Neural progenitor cell (in vitro differentiated cells): ENCODE measurements at regions not wholly inside any gene's neighbourhood (a gene's known extent, or its start where the extent isn't known, plus 50 kb on each side); places are given as distances from the start of the nearest gene placed in this dataset.

Experiments used
- DNase-seq: peaks from one replicate; pipeline ENCODE4 v3.0.0-alpha.2; 2016; ENCODE audit warnings: low spot score
- H2AFZ ChIP-seq: fragments of 200-600 bp; sonication (generic); replicated peaks from 2 replicates; pipeline ENCODE4 v1.6.1; 2016; ENCODE audit warnings: antibody characterized with exemption
- H3F3A ChIP-seq: fragments of 200-600 bp; sonication (generic); 2 replicates; pipeline ENCODE4 v1.6.1; 2016; ENCODE audit warnings: antibody characterized with exemption, low read depth
- H3K27ac ChIP-seq: fragments of 200-600 bp; sonication (generic); 2 replicates; pipeline ENCODE4 v1.5.1; 2016; ENCODE audit warnings: mild to moderate bottlenecking
- H3K27me3 ChIP-seq: fragments of 200-600 bp; sonication (generic); 2 replicates; pipeline ENCODE4 v1.6.1; 2016; ENCODE audit warnings: mild to moderate bottlenecking, moderate library complexity
- H3K36me3 ChIP-seq: fragments of 200-600 bp; sonication (generic); 2 replicates; pipeline ENCODE4 v1.5.1; 2016
- H3K4me1 ChIP-seq: fragments of 200-600 bp; sonication (generic); 2 replicates; pipeline ENCODE4 v1.6.1; 2016; ENCODE audit warnings: mixed run types
- H3K4me2 ChIP-seq: fragments of 200-600 bp; sonication (generic); 2 replicates; pipeline ENCODE4 v1.6.1; 2016
- H3K4me3 ChIP-seq: fragments of 200-600 bp; sonication (generic); 2 replicates; pipeline ENCODE4 v1.5.1; 2016
- H3K79me2 ChIP-seq: fragments of 200-600 bp; sonication (generic); 2 replicates; pipeline ENCODE4 v1.6.1; 2016; ENCODE audit warnings: low read depth
- H3K9ac ChIP-seq: fragments of 200-600 bp; sonication (generic); 2 replicates; pipeline ENCODE4 v1.6.1; 2016
- H3K9me3 ChIP-seq: fragments of 200-600 bp; sonication (generic); 2 replicates; pipeline ENCODE4 v1.5.1; 2016; ENCODE audit warnings: low read depth
- H4K20me1 ChIP-seq: fragments of 200-600 bp; sonication (generic); 2 replicates; pipeline ENCODE4 v1.6.1; 2016; ENCODE audit warnings: low read depth
- H3K27ac Mint-ChIP-seq: 3 replicates; pipeline ENCODE4 v1.8.0; 2021; ENCODE audit warnings: mixed read lengths
- H3K27me3 Mint-ChIP-seq: 2 replicates; pipeline ENCODE4 v1.8.0; 2022; ENCODE audit warnings: low read depth, mild to moderate bottlenecking, inconsistent platforms, moderate library complexity, mixed read lengths; ENCODE audit not compliant: insufficient read depth
- H3K36me3 Mint-ChIP-seq: 3 replicates; pipeline ENCODE4 v1.8.0; 2021; ENCODE audit warnings: mixed read lengths
- H3K4me1 Mint-ChIP-seq: 3 replicates; pipeline ENCODE4 v1.8.0; 2021; ENCODE audit warnings: mixed read lengths
- H3K4me3 Mint-ChIP-seq: 3 replicates; pipeline ENCODE4 v1.8.0; 2021; ENCODE audit warnings: mild to moderate bottlenecking, moderate library complexity, mixed read lengths
- H3K9me3 Mint-ChIP-seq: 3 replicates; pipeline ENCODE4 v1.8.0; 2020; ENCODE audit warnings: mixed read lengths
- CTCF ChIP-seq: fragments of 200-600 bp; sonication (generic); IDR thresholded peaks from 2 replicates; pipeline ENCODE4 v1.5.1; 2017; ENCODE audit warnings: antibody characterized with exemption, mild to moderate bottlenecking
- EZH2 ChIP-seq: fragments of 200-600 bp; sonication (generic); IDR thresholded peaks from 2 replicates; pipeline ENCODE4 v1.6.1; 2017; ENCODE audit warnings: antibody characterized with exemption, mild to moderate bottlenecking, moderate library complexity
- EZH2phosphoT487 ChIP-seq: fragments of 200-600 bp; sonication (generic); IDR thresholded peaks from 2 replicates; pipeline ENCODE4 v1.6.1; 2017; ENCODE audit warnings: antibody characterized with exemption

DNA sequence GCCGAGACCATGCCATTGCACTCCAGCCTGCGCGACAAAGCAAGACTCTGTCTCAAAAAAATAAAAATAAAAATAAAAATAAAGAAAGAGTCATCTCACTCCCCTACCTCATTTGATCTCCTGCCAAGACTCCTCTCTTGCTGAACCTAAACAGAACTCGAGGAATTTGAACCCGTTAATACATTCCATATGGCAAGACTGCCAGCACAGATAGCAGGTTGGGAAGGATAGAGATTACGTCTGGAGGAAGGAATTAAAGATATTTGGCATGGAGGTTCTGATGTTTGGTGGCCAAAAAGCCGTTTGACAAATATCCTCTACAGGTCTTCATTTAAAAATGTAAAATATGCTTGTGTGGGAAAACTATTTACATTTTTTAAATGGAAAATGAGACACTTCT, 549.6 kb downstream of the HTR7 start:
- TF ChIP-seq EZH2phosphoT487 (no peak), CTCF (no peak), EZH2 (no peak)
- Histone ChIP-seq H4K20me1 (no peaks in the 10 kb centered on the region), H3K9ac (no peak overlapping the region), H3F3A (no peaks in the 10 kb centered on the region), H3K79me2 (no peaks in the 10 kb centered on the region), H3K4me1 (no peaks in the 10 kb centered on the region), H3K27me3 (no peaks in the 10 kb centered on the region), H3K4me2 (no peak overlapping the region), H2AFZ (no peak overlapping the region), H3K4me3 (no peak overlapping the region), H3K36me3 (no peaks in the 10 kb centered on the region), H3K27ac (no peak overlapping the region), H3K9me3 (peaks cover 4% of the 10 kb centered on the region)
- Mint-ChIP-seq H3K9me3 (peaks cover 6% of the 10 kb centered on the region), H3K4me1 (peaks cover 11% of the 10 kb centered on the region), H3K4me3 (no peak overlapping the region), H3K36me3 (no peaks in the 10 kb centered on the region), H3K27me3 (no peaks in the 10 kb centered on the region), H3K27ac (no peak overlapping the region)
- no peak for DNase-seq

GRCh38 chr10:90313576-90314325, 544.1 kb downstream of the HTR7 start:
- Mint-ChIP-seq H3K27me3 (no peaks in the 10 kb centered on the region), H3K9me3 (peaks cover 4% of the 10 kb centered on the region), H3K4me3 (no peak overlapping the region), H3K27ac (no peak overlapping the region), H3K36me3 (no peaks in the 10 kb centered on the region), H3K4me1 (peaks cover 13% of the 10 kb centered on the region)
- Histone ChIP-seq H2AFZ (no peak overlapping the region), H3K9me3 (peaks cover 4% of the 10 kb centered on the region), H3K79me2 (no peaks in the 10 kb centered on the region), H3K9ac (no peak overlapping the region), H3K4me3 (no peak overlapping the region), H3K4me1 (peaks cover 10% of the 10 kb centered on the region), H3K4me2 (no peak overlapping the region), H3K27ac (no peak overlapping the region), H3K36me3 (no peaks in the 10 kb centered on the region), H4K20me1 (no peaks in the 10 kb centered on the region), H3K27me3 (no peaks in the 10 kb centered on the region), H3F3A (no peaks in the 10 kb centered on the region)
- TF ChIP-seq CTCF, result no peak
- TF ChIP-seq EZH2phosphoT487, result no peak
- no peak for TF ChIP-seq EZH2
- DNase-seq, result no peak

DNA sequence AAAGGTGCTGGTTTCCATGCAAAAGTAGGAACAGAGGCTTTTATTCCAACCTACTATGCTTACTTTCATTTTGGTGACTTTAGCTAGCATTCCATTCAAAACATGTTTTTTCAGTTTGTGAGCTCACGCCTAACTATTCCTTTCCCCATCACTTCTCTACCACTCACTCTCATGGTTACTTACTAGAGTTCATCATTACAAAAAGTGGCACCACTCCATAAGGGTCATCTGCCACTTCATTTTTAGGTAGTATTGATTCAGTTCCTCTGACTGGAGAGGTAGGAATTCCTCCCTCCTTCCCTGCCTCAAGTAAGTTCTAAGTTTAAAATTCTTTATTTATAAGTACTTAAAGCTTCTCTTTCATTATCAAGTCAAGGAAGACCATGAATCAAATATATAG, 543.1 kb downstream of the HTR7 start:
- Histone ChIP-seq H3K9me3 (no peaks in the 10 kb centered on the region), H3K4me2 (no peak overlapping the region), H3F3A (no peaks in the 10 kb centered on the region), H3K27ac (no peak overlapping the region), H3K36me3 (no peaks in the 10 kb centered on the region), H3K79me2 (no peaks in the 10 kb centered on the region), H3K9ac (no peak overlapping the region), H3K4me1 (peaks cover 16% of the 10 kb centered on the region), H3K27me3 (no peaks in the 10 kb centered on the region), H3K4me3 (no peak overlapping the region), H2AFZ (no peak overlapping the region), H4K20me1 (no peaks in the 10 kb centered on the region)
- Mint-ChIP-seq H3K4me3 (no peak overlapping the region), H3K36me3 (no peaks in the 10 kb centered on the region), H3K27me3 (no peaks in the 10 kb centered on the region), H3K9me3 (no peaks in the 10 kb centered on the region), H3K27ac (no peak overlapping the region), H3K4me1 (peaks cover 22% of the 10 kb centered on the region)
- no peak for DNase-seq
- TF ChIP-seq EZH2 (no peak), CTCF (no peak), EZH2phosphoT487 (no peak)
